NCI-H2227 (cell line): ENCODE measurements at regions not wholly inside any gene's neighbourhood (a gene's known extent, or its start where the extent isn't known, plus 50 kb on each side); places are given as distances from the start of the nearest gene placed in this dataset.

Source experiments
- DNase-seq: peaks from one replicate; lab custom pipeline; 2025; ENCODE audit not compliant: unreplicated experiment; lab: John Stamatoyannopoulos, UW

GRCh38 chr7:31175672-31176071, 123.6 kb downstream of the ADCYAP1R1 start:
- no peak for DNase-seq

GRCh38 chr7:31171984-31172383, 119.9 kb downstream of the ADCYAP1R1 start:
- DNase-seq = no peak

- DNase-seq = no peak
Observed at GRCh38 chr7:31171216-31171785, 119.2 kb downstream of the ADCYAP1R1 start.
